Cardiac muscle cell (in vitro differentiated cells and primary cell): ENCODE measurements at regions not wholly inside any gene's neighbourhood (a gene's known extent, or its start where the extent isn't known, plus 50 kb on each side); places are given as distances from the start of the nearest gene placed in this dataset.

Source experiments
- DNase-seq, 2 donors: peaks; one replicate each; pipeline versions ENCODE4 v3.0.0 to v3.0.0-alpha.2; 2010 to 2017; ENCODE audit warnings: low read depth in 1 of 2, low spot score in 1 of 2
- H3K27ac ChIP-seq: fragments of 200-600 bp; sonication (generic); 2 replicates; pipeline ENCODE4 v1.5.1; 2016
- H3K27me3 ChIP-seq: fragments of 200-600 bp; sonication (generic); 2 replicates; pipeline ENCODE4 v1.6.0; 2016; ENCODE audit warnings: control low read depth
- H3K36me3 ChIP-seq: fragments of 200-600 bp; sonication (generic); 2 replicates; pipeline ENCODE4 v1.5.1; 2016; ENCODE audit warnings: control low read depth
- H3K4me1 ChIP-seq: fragments of 200-600 bp; sonication (generic); 2 replicates; pipeline ENCODE4 v1.8.1; 2017; ENCODE audit warnings: low read depth, mild to moderate bottlenecking, mixed run types
- H3K4me3 ChIP-seq: fragments of 200-600 bp; sonication (generic); 2 replicates; pipeline ENCODE4 v1.5.1; 2016; ENCODE audit warnings: mild to moderate bottlenecking
- H3K9me3 ChIP-seq: fragments of 200-600 bp; sonication (generic); 2 replicates; pipeline ENCODE4 v1.5.1; 2017; ENCODE audit warnings: low read depth, mild to moderate bottlenecking, control low read depth
- TF ChIP-seq, protein P1 (sequence below): IDR thresholded peaks from 2 replicates; pipeline ENCODE4 v1.5.1; 2012; ENCODE audit warnings: low read depth, mild to moderate bottlenecking, low read length

DNA sequence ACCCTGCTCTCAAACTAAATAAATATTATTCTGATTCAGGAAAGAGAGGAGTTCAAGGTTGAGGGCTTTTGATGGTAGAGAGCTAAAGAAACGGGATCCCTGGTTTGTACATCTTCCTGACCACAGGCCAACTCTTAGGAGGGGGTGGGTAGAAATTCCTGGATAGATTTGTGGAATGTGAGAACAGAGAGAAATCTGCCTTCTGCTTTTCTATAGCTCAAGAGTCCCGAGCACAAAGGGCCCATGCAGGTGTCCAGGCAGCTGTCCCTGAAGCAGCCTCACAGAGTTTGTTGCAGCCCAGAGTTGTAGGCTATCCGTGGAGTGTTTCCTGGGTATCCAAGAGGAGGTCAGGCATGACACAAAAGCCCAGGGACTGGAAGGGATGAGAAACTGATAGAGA, 198.6 kb downstream of the BCAT1 start:
- DNase-seq: no peak
- TF ChIP-seq, protein P1, sequence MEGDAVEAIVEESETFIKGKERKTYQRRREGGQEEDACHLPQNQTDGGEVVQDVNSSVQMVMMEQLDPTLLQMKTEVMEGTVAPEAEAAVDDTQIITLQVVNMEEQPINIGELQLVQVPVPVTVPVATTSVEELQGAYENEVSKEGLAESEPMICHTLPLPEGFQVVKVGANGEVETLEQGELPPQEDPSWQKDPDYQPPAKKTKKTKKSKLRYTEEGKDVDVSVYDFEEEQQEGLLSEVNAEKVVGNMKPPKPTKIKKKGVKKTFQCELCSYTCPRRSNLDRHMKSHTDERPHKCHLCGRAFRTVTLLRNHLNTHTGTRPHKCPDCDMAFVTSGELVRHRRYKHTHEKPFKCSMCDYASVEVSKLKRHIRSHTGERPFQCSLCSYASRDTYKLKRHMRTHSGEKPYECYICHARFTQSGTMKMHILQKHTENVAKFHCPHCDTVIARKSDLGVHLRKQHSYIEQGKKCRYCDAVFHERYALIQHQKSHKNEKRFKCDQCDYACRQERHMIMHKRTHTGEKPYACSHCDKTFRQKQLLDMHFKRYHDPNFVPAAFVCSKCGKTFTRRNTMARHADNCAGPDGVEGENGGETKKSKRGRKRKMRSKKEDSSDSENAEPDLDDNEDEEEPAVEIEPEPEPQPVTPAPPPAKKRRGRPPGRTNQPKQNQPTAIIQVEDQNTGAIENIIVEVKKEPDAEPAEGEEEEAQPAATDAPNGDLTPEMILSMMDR: no peak
- no peak overlapping the region for H3K4me3 ChIP-seq
- H3K9me3 ChIP-seq: no peaks in the 10 kb centered on the region
- no peaks in the 10 kb centered on the region for H3K36me3 ChIP-seq
- peaks cover 11% of the 10 kb centered on the region for H3K4me1 ChIP-seq
- H3K27ac ChIP-seq: no peak overlapping the region
- H3K27me3 ChIP-seq: no peaks in the 10 kb centered on the region

DNA sequence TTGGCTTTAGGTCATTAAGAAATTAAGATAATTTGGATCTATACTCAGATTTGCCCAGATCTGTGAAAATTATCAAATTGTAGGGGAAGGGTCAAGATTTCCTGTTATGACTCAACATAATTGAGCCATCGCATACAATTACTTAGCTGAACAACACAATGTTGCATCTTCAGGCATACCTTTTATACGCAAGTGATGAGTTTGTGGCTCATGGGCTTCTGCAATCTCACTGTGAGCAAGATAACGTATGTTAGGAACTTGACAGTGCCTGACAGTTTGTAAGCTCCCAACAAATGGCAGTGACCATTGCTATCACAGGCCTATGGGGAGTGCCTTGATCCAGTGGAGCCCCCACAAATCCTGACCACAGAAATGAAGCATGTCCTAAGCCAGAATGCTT, 199.7 kb downstream of the BCAT1 start:
- peaks cover 13% of the 10 kb centered on the region for H3K4me1 ChIP-seq
- no peaks in the 10 kb centered on the region for H3K36me3 ChIP-seq
- DNase-seq: no peak
- TF ChIP-seq, protein P1: no peak
- no peak overlapping the region for H3K27ac ChIP-seq
- no peaks in the 10 kb centered on the region for H3K9me3 ChIP-seq
- no peak overlapping the region for H3K4me3 ChIP-seq
- no peaks in the 10 kb centered on the region for H3K27me3 ChIP-seq

DNA sequence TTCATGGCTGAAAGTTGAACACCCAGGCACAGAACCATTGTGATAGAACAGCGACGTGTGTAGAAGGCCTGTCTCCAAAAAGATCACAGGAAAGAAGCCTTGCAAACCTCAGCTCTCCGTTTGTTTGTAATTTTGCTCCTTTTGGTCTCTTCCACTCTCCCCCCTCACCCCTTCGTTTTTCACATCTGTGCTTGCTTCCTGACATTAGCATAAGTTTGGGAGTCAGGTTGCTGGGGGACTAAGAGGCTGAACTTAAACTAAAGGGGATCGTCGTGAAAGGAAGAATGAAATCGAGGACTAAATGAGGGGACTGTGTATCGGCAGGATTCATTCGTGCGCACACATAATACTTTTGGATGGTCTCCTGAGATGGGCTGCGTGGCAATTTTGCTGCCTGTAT, 200.6 kb downstream of the BCAT1 start:
- H3K9me3 ChIP-seq: no peaks in the 10 kb centered on the region
- no peaks in the 10 kb centered on the region for H3K27me3 ChIP-seq
- no peaks in the 10 kb centered on the region for H3K36me3 ChIP-seq
- TF ChIP-seq, protein P1: no peak
- no peak for DNase-seq
- peaks cover 17% of the 10 kb centered on the region for H3K4me1 ChIP-seq
- no peak overlapping the region for H3K27ac ChIP-seq
- H3K4me3 ChIP-seq: no peak overlapping the region

DNA sequence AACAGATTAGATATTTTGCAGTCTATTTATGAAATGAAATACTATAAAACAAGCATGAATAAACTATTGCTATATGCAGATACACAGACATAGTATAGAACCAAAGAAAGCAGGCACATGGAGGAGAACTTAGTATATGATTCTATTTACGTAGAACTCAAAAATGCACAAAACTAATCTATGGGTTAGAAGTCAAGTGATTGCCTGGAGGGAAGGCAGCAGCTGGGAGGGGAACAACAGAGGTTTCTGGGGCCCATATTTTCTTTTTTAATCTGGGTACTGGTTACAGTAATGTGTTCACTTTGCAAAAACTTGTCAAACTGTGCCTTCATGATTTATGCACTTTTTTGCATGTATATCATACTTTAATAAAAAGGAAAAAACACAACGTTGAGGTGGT, 202.0 kb downstream of the BCAT1 start:
- Histone ChIP-seq H3K4me3 (no peak overlapping the region), H3K36me3 (no peaks in the 10 kb centered on the region), H3K27me3 (no peaks in the 10 kb centered on the region), H3K9me3 (no peaks in the 10 kb centered on the region), H3K27ac (no peak overlapping the region), H3K4me1 (peaks cover 17% of the 10 kb centered on the region)
- TF ChIP-seq, protein P1: no peak
- no peak for DNase-seq

DNA sequence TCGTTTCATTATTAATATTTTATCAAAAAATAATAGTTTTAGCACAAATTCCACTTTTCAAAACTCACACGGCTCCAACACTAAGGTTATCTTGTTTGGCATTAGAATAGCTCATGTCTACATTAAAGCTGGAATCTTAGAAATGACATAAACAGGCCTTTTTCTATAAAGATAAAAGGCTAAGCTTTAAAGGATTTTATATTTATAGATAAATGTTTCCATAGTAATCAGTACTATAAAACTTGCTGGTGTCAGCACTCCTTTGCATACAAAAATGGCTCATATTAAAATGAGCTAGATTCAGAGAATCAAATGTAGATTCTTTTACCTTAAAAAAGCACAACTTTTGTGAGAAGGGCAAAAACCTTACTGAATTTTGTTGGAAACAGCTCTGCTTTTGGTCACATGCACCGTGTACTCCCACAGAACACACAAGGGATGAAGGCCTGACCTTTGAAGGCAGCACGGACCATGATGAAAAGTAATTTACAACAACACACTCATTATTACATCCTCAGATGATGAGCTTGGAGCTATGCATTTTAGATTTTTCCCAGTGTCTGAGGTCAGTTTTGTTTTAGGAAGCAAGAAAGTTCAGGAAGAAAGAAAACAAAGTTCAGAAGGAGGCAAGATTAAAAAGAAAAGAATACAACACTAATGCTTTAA, 202.8 kb downstream of the BCAT1 start:
- H3K9me3 ChIP-seq: no peaks in the 10 kb centered on the region
- no peaks in the 10 kb centered on the region for H3K27me3 ChIP-seq
- TF ChIP-seq, protein P1: no peak
- DNase-seq: no peak
- H3K27ac ChIP-seq: no peak overlapping the region
- no peaks in the 10 kb centered on the region for H3K36me3 ChIP-seq
- peaks cover 17% of the 10 kb centered on the region for H3K4me1 ChIP-seq
- H3K4me3 ChIP-seq: no peak overlapping the region
